Activated naive CD8-positive, alpha-beta T cell treated with anti-CD3 and anti-CD28 coated beads for 36 hours (primary cell): ENCODE measurements at regions not wholly inside any gene's neighbourhood (a gene's known extent, or its start where the extent isn't known, plus 50 kb on each side); places are given as distances from the start of the nearest gene placed in this dataset.

Experiments used
- DNase-seq: peaks from one replicate; pipeline ENCODE4 v3.0.0; 2021
- H3K27ac Mint-ChIP-seq: one replicate; pipeline ENCODE4 v1.8.0; 2022; ENCODE audit warnings: mild to moderate bottlenecking, moderate library complexity, mixed read lengths
- H3K27me3 Mint-ChIP-seq: one replicate; pipeline ENCODE4 v1.8.0; 2022; ENCODE audit warnings: mild to moderate bottlenecking, mixed read lengths
- H3K36me3 Mint-ChIP-seq: one replicate; pipeline ENCODE4 v1.8.0; 2021; ENCODE audit warnings: mild to moderate bottlenecking, mixed read lengths
- H3K4me1 Mint-ChIP-seq: one replicate; pipeline ENCODE4 v1.8.0; 2021; ENCODE audit warnings: mixed read lengths
- H3K4me3 Mint-ChIP-seq: one replicate; pipeline ENCODE4 v1.8.0; 2022; ENCODE audit warnings: mild to moderate bottlenecking, moderate library complexity, mixed read lengths
- H3K9me3 Mint-ChIP-seq: one replicate; pipeline ENCODE4 v1.8.0; 2022; ENCODE audit warnings: mixed read lengths

- Mint-ChIP-seq H3K9me3 (no peaks in the 10 kb centered on the region), H3K27ac (no peak overlapping the region), H3K27me3 (peaks cover 20% of the 10 kb centered on the region), H3K4me3 (no peak overlapping the region), H3K4me1 (no peaks in the 10 kb centered on the region), H3K36me3 (no peaks in the 10 kb centered on the region)
- no peak for DNase-seq
These were observed 127.4 kb upstream of the MAP3K7 start for GRCh38 chr6:90714319-90714718.

GRCh38 chr6:90712114-90712513 lies 125.2 kb upstream of the MAP3K7 start:
- no peaks in the 10 kb centered on the region for H3K36me3 Mint-ChIP-seq
- H3K27ac Mint-ChIP-seq, result no peak overlapping the region
- H3K4me3 Mint-ChIP-seq, result no peak overlapping the region
- no peaks in the 10 kb centered on the region for H3K9me3 Mint-ChIP-seq
- DNase-seq, result no peak
- H3K27me3 Mint-ChIP-seq, result peaks cover 27% of the 10 kb centered on the region
- H3K4me1 Mint-ChIP-seq, result no peaks in the 10 kb centered on the region

- H3K9me3 Mint-ChIP-seq, result no peaks in the 10 kb centered on the region
- no peak overlapping the region for H3K4me3 Mint-ChIP-seq
- no peak for DNase-seq
- peaks cover 27% of the 10 kb centered on the region for H3K27me3 Mint-ChIP-seq
- no peaks in the 10 kb centered on the region for H3K4me1 Mint-ChIP-seq
- H3K27ac Mint-ChIP-seq, result no peak overlapping the region
- no peaks in the 10 kb centered on the region for H3K36me3 Mint-ChIP-seq
These were observed 122.6 kb upstream of the MAP3K7 start for GRCh38 chr6:90709431-90709996.

- no peak for DNase-seq
- Mint-ChIP-seq H3K9me3 (no peaks in the 10 kb centered on the region), H3K4me3 (no peak overlapping the region), H3K4me1 (no peaks in the 10 kb centered on the region), H3K27ac (no peak overlapping the region), H3K27me3 (peaks cover 27% of the 10 kb centered on the region), H3K36me3 (no peaks in the 10 kb centered on the region)
These were observed 121.4 kb upstream of the MAP3K7 start for GRCh38 chr6:90708206-90708737.

GRCh38 chr6:90707246-90707645 lies 120.4 kb upstream of the MAP3K7 start:
- no peak for DNase-seq
- Mint-ChIP-seq H3K27me3 (peaks cover 22% of the 10 kb centered on the region), H3K9me3 (no peaks in the 10 kb centered on the region), H3K36me3 (no peaks in the 10 kb centered on the region), H3K4me3 (no peak overlapping the region), H3K27ac (no peak overlapping the region), H3K4me1 (no peaks in the 10 kb centered on the region)

- no peaks in the 10 kb centered on the region for H3K9me3 Mint-ChIP-seq
- peaks cover 3% of the 10 kb centered on the region for H3K4me1 Mint-ChIP-seq
- no peaks in the 10 kb centered on the region for H3K36me3 Mint-ChIP-seq
- H3K27me3 Mint-ChIP-seq, result peaks cover 5% of the 10 kb centered on the region
- DNase-seq, result no peak
- H3K27ac Mint-ChIP-seq, result no peak overlapping the region
- H3K4me3 Mint-ChIP-seq, result no peak overlapping the region
These were observed 116.5 kb upstream of the MAP3K7 start for GRCh38 chr6:90703336-90703735.

GRCh38 chr6:90701926-90702325 lies 115.1 kb upstream of the MAP3K7 start:
- H3K27me3 Mint-ChIP-seq, result peaks cover 8% of the 10 kb centered on the region
- no peak overlapping the region for H3K27ac Mint-ChIP-seq

GRCh38 chr6:90701146-90701781 lies 114.4 kb upstream of the MAP3K7 start:
- DNase-seq, result peak; percentile 7

More at GRCh38 chr6:90701926-90702325, 115.1 kb upstream of the MAP3K7 start:
- no peaks in the 10 kb centered on the region for H3K36me3 Mint-ChIP-seq
- peaks cover 3% of the 10 kb centered on the region for H3K4me1 Mint-ChIP-seq
- no peak for DNase-seq
- H3K9me3 Mint-ChIP-seq, result no peaks in the 10 kb centered on the region
- H3K4me3 Mint-ChIP-seq, result no peak overlapping the region

GRCh38 chr6:90695316-90695715 lies 108.4 kb upstream of the MAP3K7 start:
- H3K4me1 Mint-ChIP-seq, result no peaks in the 10 kb centered on the region
- peaks cover 2% of the 10 kb centered on the region for H3K9me3 Mint-ChIP-seq
- DNase-seq, result no peak
- H3K27ac Mint-ChIP-seq, result no peak overlapping the region
- peaks cover 9% of the 10 kb centered on the region for H3K27me3 Mint-ChIP-seq
- no peaks in the 10 kb centered on the region for H3K36me3 Mint-ChIP-seq
- no peak overlapping the region for H3K4me3 Mint-ChIP-seq

More at GRCh38 chr6:90701146-90701781, 114.4 kb upstream of the MAP3K7 start:
- Mint-ChIP-seq H3K4me1 (peaks cover 3% of the 10 kb centered on the region), H3K27me3 (peaks cover 8% of the 10 kb centered on the region), H3K27ac (no peak overlapping the region), H3K36me3 (no peaks in the 10 kb centered on the region), H3K9me3 (no peaks in the 10 kb centered on the region), H3K4me3 (no peak overlapping the region)

- H3K27ac Mint-ChIP-seq, result no peak overlapping the region
- no peaks in the 10 kb centered on the region for H3K4me1 Mint-ChIP-seq
- no peak for DNase-seq
- H3K4me3 Mint-ChIP-seq, result no peak overlapping the region
- H3K9me3 Mint-ChIP-seq, result peaks cover 2% of the 10 kb centered on the region
- no peaks in the 10 kb centered on the region for H3K36me3 Mint-ChIP-seq
- H3K27me3 Mint-ChIP-seq, result peaks cover 9% of the 10 kb centered on the region
These were observed 107.9 kb upstream of the MAP3K7 start for GRCh38 chr6:90694802-90695201.

GRCh38 chr6:90691823-90692222 lies 105.0 kb upstream of the MAP3K7 start:
- H3K4me3 Mint-ChIP-seq, result no peak overlapping the region
- DNase-seq, result no peak
- H3K9me3 Mint-ChIP-seq, result peaks cover 2% of the 10 kb centered on the region
- no peaks in the 10 kb centered on the region for H3K4me1 Mint-ChIP-seq
- no peaks in the 10 kb centered on the region for H3K36me3 Mint-ChIP-seq
- H3K27ac Mint-ChIP-seq, result no peak overlapping the region
- H3K27me3 Mint-ChIP-seq, result peaks cover 5% of the 10 kb centered on the region

GRCh38 chr6:90689172-90689571 lies 102.3 kb upstream of the MAP3K7 start:
- Mint-ChIP-seq H3K4me1 (no peaks in the 10 kb centered on the region), H3K9me3 (no peaks in the 10 kb centered on the region), H3K36me3 (no peaks in the 10 kb centered on the region), H3K4me3 (no peak overlapping the region), H3K27me3 (peaks cover 5% of the 10 kb centered on the region), H3K27ac (no peak overlapping the region)
- DNase-seq, result no peak

- Mint-ChIP-seq H3K4me3 (no peak overlapping the region), H3K27ac (no peak overlapping the region), H3K9me3 (no peaks in the 10 kb centered on the region), H3K27me3 (peaks cover 5% of the 10 kb centered on the region), H3K36me3 (no peaks in the 10 kb centered on the region), H3K4me1 (no peaks in the 10 kb centered on the region)
- no peak for DNase-seq
These were observed 101.0 kb upstream of the MAP3K7 start for GRCh38 chr6:90687775-90688380.

GRCh38 chr6:90681863-90682262 lies 95.0 kb upstream of the MAP3K7 start:
- H3K4me3 Mint-ChIP-seq, result no peak overlapping the region
- H3K27ac Mint-ChIP-seq, result no peak overlapping the region
- no peaks in the 10 kb centered on the region for H3K4me1 Mint-ChIP-seq
- no peak for DNase-seq
- no peaks in the 10 kb centered on the region for H3K27me3 Mint-ChIP-seq
- H3K36me3 Mint-ChIP-seq, result no peaks in the 10 kb centered on the region
- no peaks in the 10 kb centered on the region for H3K9me3 Mint-ChIP-seq

GRCh38 chr6:90678049-90678779 lies 91.3 kb upstream of the MAP3K7 start:
- no peak for DNase-seq
- Mint-ChIP-seq H3K36me3 (no peaks in the 10 kb centered on the region), H3K27ac (no peak overlapping the region), H3K4me3 (no peak overlapping the region), H3K4me1 (no peaks in the 10 kb centered on the region), H3K9me3 (no peaks in the 10 kb centered on the region), H3K27me3 (peaks cover 6% of the 10 kb centered on the region)
